ENCODE measurements at regions not wholly inside any gene's neighbourhood (a gene's known extent, or its start where the extent isn't known, plus 50 kb on each side); places are given as distances from the start of the nearest gene placed in this dataset.

- TF ChIP-seq POLR2AphosphoS5 (IDR thresholded peaks at IDR 0.05), result no peak
- TF ChIP-seq, protein P1, sequence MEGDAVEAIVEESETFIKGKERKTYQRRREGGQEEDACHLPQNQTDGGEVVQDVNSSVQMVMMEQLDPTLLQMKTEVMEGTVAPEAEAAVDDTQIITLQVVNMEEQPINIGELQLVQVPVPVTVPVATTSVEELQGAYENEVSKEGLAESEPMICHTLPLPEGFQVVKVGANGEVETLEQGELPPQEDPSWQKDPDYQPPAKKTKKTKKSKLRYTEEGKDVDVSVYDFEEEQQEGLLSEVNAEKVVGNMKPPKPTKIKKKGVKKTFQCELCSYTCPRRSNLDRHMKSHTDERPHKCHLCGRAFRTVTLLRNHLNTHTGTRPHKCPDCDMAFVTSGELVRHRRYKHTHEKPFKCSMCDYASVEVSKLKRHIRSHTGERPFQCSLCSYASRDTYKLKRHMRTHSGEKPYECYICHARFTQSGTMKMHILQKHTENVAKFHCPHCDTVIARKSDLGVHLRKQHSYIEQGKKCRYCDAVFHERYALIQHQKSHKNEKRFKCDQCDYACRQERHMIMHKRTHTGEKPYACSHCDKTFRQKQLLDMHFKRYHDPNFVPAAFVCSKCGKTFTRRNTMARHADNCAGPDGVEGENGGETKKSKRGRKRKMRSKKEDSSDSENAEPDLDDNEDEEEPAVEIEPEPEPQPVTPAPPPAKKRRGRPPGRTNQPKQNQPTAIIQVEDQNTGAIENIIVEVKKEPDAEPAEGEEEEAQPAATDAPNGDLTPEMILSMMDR (IDR thresholded peaks at IDR 0.05 in 8 of 11, conservative IDR thresholded peaks at IDR 0.05 in 3 of 11), result no peak
- TF ChIP-seq POLR2A (IDR thresholded peaks at IDR 0.05), result no peak
Measured at GRCh38 chr15:62775932-62776331, 266.6 kb upstream of the TPM1 start.
